WTC11 (cell line): ENCODE measurements at regions not wholly inside any gene's neighbourhood (a gene's known extent, or its start where the extent isn't known, plus 50 kb on each side); places are given as distances from the start of the nearest gene placed in this dataset.

ENCODE experiments used
- ATF6 ChIP-seq: sonication (generic); formaldehyde crosslinking; IDR thresholded peaks from 2 replicates; pipeline ENCODE4 v1.8.1; 2023; ENCODE audit warnings: mild to moderate bottlenecking, missing genetic modification reagents
- CREB1 ChIP-seq: sonication (generic); formaldehyde crosslinking; IDR thresholded peaks from 2 replicates; pipeline ENCODE4 v1.8.0; 2023; ENCODE audit warnings: mild to moderate bottlenecking, missing genetic modification reagents
- CTCF ChIP-seq: fragments of 200-600 bp; IDR thresholded peaks from 2 replicates; pipeline ENCODE4 v1.8.0; 2022; ENCODE audit warnings: antibody characterized with exemption
- ESRRA ChIP-seq: sonication (generic); formaldehyde crosslinking; IDR thresholded peaks from 2 replicates; pipeline ENCODE4 v1.8.1; 2022; ENCODE audit warnings: mild to moderate bottlenecking, missing genetic modification reagents, borderline replicate concordance
- ETV6 ChIP-seq: sonication (generic); formaldehyde crosslinking; IDR thresholded peaks from 2 replicates; pipeline ENCODE4 v1.8.1; 2022; ENCODE audit warnings: mild to moderate bottlenecking, missing genetic modification reagents
- JUN ChIP-seq: sonication (generic); formaldehyde crosslinking; IDR thresholded peaks from 2 replicates; pipeline ENCODE4 v1.8.0; 2023; ENCODE audit warnings: mild to moderate bottlenecking, missing genetic modification reagents
- MAX ChIP-seq: sonication (generic); formaldehyde crosslinking; IDR thresholded peaks from 2 replicates; pipeline ENCODE4 v1.8.0; 2022; ENCODE audit warnings: mild to moderate bottlenecking, missing genetic modification reagents
- NFE2L1 ChIP-seq: sonication (generic); formaldehyde crosslinking; IDR thresholded peaks from 2 replicates; pipeline ENCODE4 v1.8.1; 2023; ENCODE audit warnings: missing genetic modification reagents
- TP53 ChIP-seq: sonication (generic); formaldehyde crosslinking; IDR thresholded peaks from 2 replicates; pipeline ENCODE4 v1.8.1; 2023; ENCODE audit warnings: mild to moderate bottlenecking, missing genetic modification reagents
- USF2 ChIP-seq: sonication (generic); formaldehyde crosslinking; IDR thresholded peaks from 2 replicates; pipeline ENCODE4 v1.8.1; 2023; ENCODE audit warnings: mild to moderate bottlenecking, missing genetic modification reagents, moderate library complexity
- ZNF121 ChIP-seq: sonication (generic); formaldehyde crosslinking; IDR thresholded peaks from 2 replicates; pipeline ENCODE4 v1.8.0; 2023; ENCODE audit warnings: missing genetic modification reagents
- ZSCAN18 ChIP-seq: fragments of 250-450 bp; sonication (Bioruptor Pico); IDR thresholded peaks from 2 replicates; pipeline ENCODE4 v2.1.2; 2022; ENCODE audit warnings: mild to moderate bottlenecking, moderate library complexity
- TF ChIP-seq, protein P1 (sequence below): sonication (generic); formaldehyde crosslinking; IDR thresholded peaks from 2 replicates; pipeline ENCODE4 v1.8.1; 2022; ENCODE audit warnings: mild to moderate bottlenecking, moderate library complexity, missing genetic modification reagents

GRCh38 chr20:6863798-6864201 is 96.3 kb downstream of the BMP2 start:
- TF ChIP-seq MAX (CRISPR knock-in tag) = no peak
- TF ChIP-seq TP53 (CRISPR knock-in tag) = no peak
- TF ChIP-seq JUN (CRISPR knock-in tag) = no peak
- TF ChIP-seq CTCF = no peak
- no peak for TF ChIP-seq NFE2L1 (CRISPR knock-in tag)
- TF ChIP-seq ZSCAN18 (CRISPR knock-in tag) = no peak
- TF ChIP-seq, protein P1, sequence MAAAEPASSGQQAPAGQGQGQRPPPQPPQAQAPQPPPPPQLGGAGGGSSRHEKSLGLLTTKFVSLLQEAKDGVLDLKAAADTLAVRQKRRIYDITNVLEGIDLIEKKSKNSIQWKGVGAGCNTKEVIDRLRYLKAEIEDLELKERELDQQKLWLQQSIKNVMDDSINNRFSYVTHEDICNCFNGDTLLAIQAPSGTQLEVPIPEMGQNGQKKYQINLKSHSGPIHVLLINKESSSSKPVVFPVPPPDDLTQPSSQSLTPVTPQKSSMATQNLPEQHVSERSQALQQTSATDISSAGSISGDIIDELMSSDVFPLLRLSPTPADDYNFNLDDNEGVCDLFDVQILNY (CRISPR knock-in tag) = no peak
- TF ChIP-seq ESRRA (CRISPR knock-in tag) = no peak
- TF ChIP-seq USF2 (CRISPR knock-in tag) = no peak
- TF ChIP-seq ZNF121 (CRISPR knock-in tag) = no peak
- no peak for TF ChIP-seq ATF6 (CRISPR knock-in tag)
- TF ChIP-seq CREB1 = no peak
- TF ChIP-seq ETV6 (CRISPR knock-in tag) = no peak
